NB4 (cell line): ENCODE measurements at regions not wholly inside any gene's neighbourhood (a gene's known extent, or its start where the extent isn't known, plus 50 kb on each side); places are given as distances from the start of the nearest gene placed in this dataset.

Source experiments
- CTCF ChIP-seq: IDR thresholded peaks from one replicate; pipeline ENCODE4 v1.5.1; 2012; ENCODE audit warnings: low read depth, low read length
- MYC ChIP-seq: IDR thresholded peaks from 2 replicates; pipeline ENCODE4 v1.6.1; 2011; ENCODE audit warnings: low read depth, low read length
- POLR2A ChIP-seq: IDR thresholded peaks from 2 replicates; pipeline ENCODE4 v1.6.1; 2011; ENCODE audit warnings: mild to moderate bottlenecking; ENCODE audit not compliant: insufficient read length; ENCODE audit errors: extremely low read depth

DNA sequence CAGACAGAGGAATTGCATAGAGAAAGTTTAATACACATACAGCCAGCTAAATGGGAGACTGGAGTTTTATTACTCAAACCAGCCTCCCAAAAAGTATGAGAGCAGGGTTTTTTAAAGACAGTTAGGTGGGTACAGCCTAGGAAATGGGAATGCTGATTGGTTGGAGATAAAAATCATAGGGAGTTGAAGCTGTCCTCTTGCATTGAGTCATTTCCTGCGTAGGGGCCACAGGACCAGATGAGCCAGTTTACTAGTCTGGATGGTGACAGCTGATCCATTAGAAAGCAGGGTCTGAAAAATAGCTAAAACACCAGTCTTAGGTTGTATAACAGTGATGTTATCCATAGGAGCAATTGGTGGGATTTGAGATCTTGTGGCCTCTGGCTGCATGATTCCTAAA, 76.1 kb upstream of the POM121L12 start:
- TF ChIP-seq POLR2A, result no peak
- TF ChIP-seq CTCF, result no peak
- no peak for TF ChIP-seq MYC
